Hepatocyte (in vitro differentiated cells): ENCODE measurements at regions not wholly inside any gene's neighbourhood (a gene's known extent, or its start where the extent isn't known, plus 50 kb on each side); places are given as distances from the start of the nearest gene placed in this dataset.

Source experiments
- DNase-seq: peaks from one replicate; pipeline ENCODE4 v3.0.0-alpha.2; 2016; ENCODE audit warnings: low spot score
- H2AFZ ChIP-seq: fragments of 200-600 bp; sonication (generic); 2 replicates; pipeline ENCODE4 v1.6.0; 2016; ENCODE audit warnings: antibody characterized with exemption, mild to moderate bottlenecking
- H3K27ac ChIP-seq: fragments of 200-600 bp; sonication (generic); 2 replicates; pipeline ENCODE4 v1.5.1; 2016; ENCODE audit warnings: mild to moderate bottlenecking
- H3K27me3 ChIP-seq: fragments of 200-600 bp; sonication (generic); 2 replicates; pipeline ENCODE4 v1.6.1; 2016
- H3K36me3 ChIP-seq: fragments of 200-600 bp; sonication (generic); replicated peaks from 2 replicates; pipeline ENCODE4 v1.5.1; 2016; ENCODE audit warnings: low read depth; ENCODE audit not compliant: insufficient read depth
- H3K4me1 ChIP-seq: fragments of 200-600 bp; sonication (generic); 2 replicates; pipeline ENCODE4 v1.5.1; 2016; ENCODE audit warnings: mild to moderate bottlenecking, moderate library complexity; ENCODE audit not compliant: insufficient read depth
- H3K4me2 ChIP-seq: fragments of 200-600 bp; sonication (generic); 2 replicates; pipeline ENCODE4 v1.6.0; 2016
- H3K4me3 ChIP-seq: fragments of 200-600 bp; sonication (generic); 2 replicates; pipeline ENCODE4 v1.5.1; 2016; ENCODE audit warnings: mild to moderate bottlenecking
- H3K79me2 ChIP-seq: fragments of 200-600 bp; sonication (generic); 2 replicates; pipeline ENCODE4 v1.6.0; 2017; ENCODE audit warnings: mild to moderate bottlenecking
- H3K9me2 ChIP-seq: fragments of 200-600 bp; sonication (generic); replicated peaks from 2 replicates; pipeline ENCODE4 v1.6.0; 2017; ENCODE audit warnings: mild to moderate bottlenecking; ENCODE audit not compliant: insufficient read depth
- H3K9me3 ChIP-seq: fragments of 200-600 bp; sonication (generic); 2 replicates; pipeline ENCODE4 v1.5.1; 2016; ENCODE audit warnings: low read depth, mild to moderate bottlenecking
- H4K20me1 ChIP-seq: fragments of 200-600 bp; sonication (generic); 2 replicates; pipeline ENCODE4 v1.6.0; 2016; ENCODE audit warnings: mild to moderate bottlenecking; ENCODE audit not compliant: insufficient read depth, poor library complexity, severe bottlenecking
- CTCF ChIP-seq: fragments of 200-600 bp; sonication (generic); IDR thresholded peaks from 2 replicates; pipeline ENCODE4 v1.5.1; 2016; ENCODE audit warnings: antibody characterized with exemption, mild to moderate bottlenecking; ENCODE audit not compliant: poor library complexity
- EZH2 ChIP-seq: fragments of 200-600 bp; sonication (generic); IDR thresholded peaks from 2 replicates; pipeline ENCODE4 v1.6.1; 2016; ENCODE audit warnings: antibody characterized with exemption, mild to moderate bottlenecking, borderline replicate concordance
- EZH2phosphoT487 ChIP-seq: fragments of 200-600 bp; sonication (generic); IDR thresholded peaks from one replicate; pipeline ENCODE4 v1.6.1; 2018; ENCODE audit warnings: antibody characterized with exemption, mild to moderate bottlenecking, low read depth, moderate library complexity; ENCODE audit not compliant: unreplicated experiment, severe bottlenecking
- WGBS: methylation state at CpG from one replicate; pipeline ENCODE4 v1.1.6; 2016; ENCODE audit warnings: low lambda C conversion rate; ENCODE audit errors: missing lambda C conversion rate; 5-methylcytosine and 5-hydroxymethylcytosine counted together

DNA sequence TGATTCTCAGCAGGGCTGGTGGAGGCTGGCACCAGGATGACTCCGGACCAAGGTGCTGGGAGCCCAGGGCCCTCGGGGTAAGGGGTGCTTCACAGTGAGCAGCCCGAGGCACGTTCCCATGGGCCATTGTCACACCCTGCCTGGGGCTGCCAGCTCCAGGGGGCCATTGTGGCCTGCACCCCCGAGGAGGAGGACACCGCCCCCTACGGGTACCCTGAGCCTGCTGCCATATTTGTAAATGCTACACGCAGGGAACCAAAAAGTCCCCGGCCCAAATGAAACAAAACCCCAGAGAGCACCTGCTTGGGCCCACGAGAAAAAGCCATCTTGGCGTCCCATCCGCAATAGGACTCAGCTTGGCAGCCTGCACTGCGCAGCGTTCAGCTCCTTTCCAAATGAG, 64.7 kb upstream of the GATA5 start:
- peaks cover 33% of the 10 kb centered on the region for H3K4me1 ChIP-seq
- no peaks in the 10 kb centered on the region for H3K79me2 ChIP-seq
- 89% methylated on average over 14 of the region's 14 CpGs for WGBS
- H4K20me1 ChIP-seq = no peaks in the 10 kb centered on the region
- H3K4me3 ChIP-seq = no peak overlapping the region
- H3K36me3 ChIP-seq = no peaks in the 10 kb centered on the region
- no peak for DNase-seq
- TF ChIP-seq CTCF = no peak
- no peak for TF ChIP-seq EZH2phosphoT487
- TF ChIP-seq EZH2 = no peak
- no peaks in the 10 kb centered on the region for H3K27me3 ChIP-seq
- no peak overlapping the region for H2AFZ ChIP-seq
- no peaks in the 10 kb centered on the region for H3K9me2 ChIP-seq
- H3K27ac ChIP-seq = no peak overlapping the region
- no peak overlapping the region for H3K4me2 ChIP-seq
- H3K9me3 ChIP-seq = no peaks in the 10 kb centered on the region

DNA sequence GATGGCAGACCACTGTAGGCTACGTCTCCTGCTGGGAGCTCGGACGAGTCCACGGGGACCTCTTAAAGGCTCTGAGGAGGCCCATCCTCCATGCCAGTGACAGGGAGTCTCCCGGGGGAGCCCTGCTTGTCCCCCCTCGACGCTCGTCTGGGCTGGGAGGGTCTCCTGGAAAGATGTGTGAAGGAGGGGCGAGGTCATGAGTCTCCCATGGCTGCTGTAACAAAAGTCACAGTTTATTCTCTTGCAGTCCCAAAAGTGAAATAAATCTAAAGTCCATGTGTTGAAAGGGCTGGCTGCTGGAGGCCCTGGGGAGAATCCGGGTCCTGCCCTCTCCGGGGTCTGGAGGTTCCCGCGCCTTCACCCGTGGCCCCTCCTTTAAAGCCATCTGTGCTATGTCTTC, 67.1 kb upstream of the GATA5 start:
- TF ChIP-seq EZH2 (no peak), CTCF (no peak), EZH2phosphoT487 (no peak)
- H3K27ac ChIP-seq = no peak overlapping the region
- no peaks in the 10 kb centered on the region for H3K27me3 ChIP-seq
- H3K36me3 ChIP-seq = no peaks in the 10 kb centered on the region
- no peaks in the 10 kb centered on the region for H4K20me1 ChIP-seq
- H3K4me1 ChIP-seq = peaks cover 18% of the 10 kb centered on the region
- no peaks in the 10 kb centered on the region for H3K9me3 ChIP-seq
- H3K79me2 ChIP-seq = no peaks in the 10 kb centered on the region
- H3K9me2 ChIP-seq = no peaks in the 10 kb centered on the region
- no peak overlapping the region for H3K4me2 ChIP-seq
- no peak for DNase-seq
- no peak overlapping the region for H3K4me3 ChIP-seq
- no peak overlapping the region for H2AFZ ChIP-seq
- WGBS = 72% methylated on average over 14 of the region's 14 CpGs

DNA sequence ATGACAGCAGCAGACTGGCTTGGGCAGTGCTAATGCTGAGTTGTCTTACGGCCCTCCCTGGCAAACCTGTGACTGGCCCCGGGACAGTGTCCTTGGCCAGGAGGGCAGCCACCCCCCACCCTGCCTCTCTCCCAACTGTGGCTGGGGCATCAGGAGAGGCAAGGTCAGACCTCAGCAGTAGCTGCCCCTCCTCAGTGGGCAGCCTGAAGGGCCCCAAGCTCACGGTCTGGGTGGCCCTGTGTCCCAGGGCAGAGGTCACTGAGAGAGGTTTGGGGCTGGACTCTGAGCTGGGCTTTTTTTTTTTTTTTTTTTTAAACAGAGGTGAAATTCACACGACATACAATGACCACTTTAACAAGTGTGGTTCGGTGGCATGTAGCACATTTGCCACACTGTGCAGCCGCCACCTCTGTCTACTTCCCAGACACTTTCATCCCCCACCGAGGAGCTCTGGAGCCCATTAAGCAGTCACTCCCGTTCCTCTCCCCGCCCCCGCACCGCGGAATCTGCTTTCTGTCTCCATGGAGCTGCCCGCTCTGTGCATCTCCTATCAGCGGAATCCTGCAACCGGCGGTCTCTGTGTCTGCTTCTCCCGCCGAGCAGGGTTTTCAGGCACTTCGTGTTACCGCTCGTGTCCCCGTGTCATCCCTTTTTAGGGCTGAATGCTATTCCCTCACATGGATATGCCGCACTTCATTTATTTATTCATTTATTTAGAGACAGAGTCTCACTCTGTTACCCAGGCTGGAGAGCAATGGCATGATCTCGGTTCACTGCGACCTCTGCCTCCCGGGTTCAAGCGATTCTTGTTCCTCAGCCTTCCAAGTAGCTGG, 67.9 kb upstream of the GATA5 start:
- Histone ChIP-seq H3K4me1 (peaks cover 15% of the 10 kb centered on the region), H3K4me3 (no peak overlapping the region), H3K27me3 (no peaks in the 10 kb centered on the region), H3K4me2 (no peak overlapping the region), H3K9me2 (no peaks in the 10 kb centered on the region), H3K27ac (no peak overlapping the region), H4K20me1 (no peaks in the 10 kb centered on the region), H3K9me3 (no peaks in the 10 kb centered on the region), H2AFZ (no peak overlapping the region), H3K79me2 (no peaks in the 10 kb centered on the region), H3K36me3 (no peaks in the 10 kb centered on the region)
- peak; percentile 38 for DNase-seq
- WGBS = 70% methylated on average over 25 of the region's 27 CpGs
- no peak for TF ChIP-seq EZH2phosphoT487
- TF ChIP-seq CTCF = no peak
- no peak for TF ChIP-seq EZH2
